HT1080 (cell line): ENCODE measurements at regions not wholly inside any gene's neighbourhood (a gene's known extent, or its start where the extent isn't known, plus 50 kb on each side); places are given as distances from the start of the nearest gene placed in this dataset.
"Not testable (repeated sequence)": the region's sequence is repeated elsewhere in the genome, so short reads cannot be mapped to it uniquely, and the experiment has no call there.

Experiments used
- DNase-seq: peaks from one replicate; pipeline ENCODE4 v3.0.0-alpha.2; 2015; ENCODE audit warnings: low read depth

DNA sequence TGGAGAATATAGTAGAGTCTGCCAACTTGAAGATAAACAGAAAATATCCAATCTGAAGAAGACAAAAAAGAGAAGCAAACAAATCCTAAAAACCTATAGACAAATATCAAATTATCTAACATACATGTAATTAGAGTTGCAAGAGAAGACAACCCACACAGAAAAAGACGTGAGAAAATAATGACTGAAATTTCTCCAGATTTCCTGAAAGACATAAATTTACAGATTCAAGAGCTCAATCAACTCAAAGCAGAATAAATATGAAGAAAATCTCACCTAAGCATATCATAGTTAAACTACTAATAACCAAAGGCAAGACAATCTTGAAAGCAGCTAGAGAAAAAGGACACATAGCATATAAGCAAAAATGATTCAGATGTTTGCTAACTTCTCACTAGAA, 261.2 kb upstream of the NFIA start:
- DNase-seq: no peak

- DNase-seq: no peak
Observed at GRCh38 chr1:60818969-60819701, 263.2 kb upstream of the NFIA start.

DNA sequence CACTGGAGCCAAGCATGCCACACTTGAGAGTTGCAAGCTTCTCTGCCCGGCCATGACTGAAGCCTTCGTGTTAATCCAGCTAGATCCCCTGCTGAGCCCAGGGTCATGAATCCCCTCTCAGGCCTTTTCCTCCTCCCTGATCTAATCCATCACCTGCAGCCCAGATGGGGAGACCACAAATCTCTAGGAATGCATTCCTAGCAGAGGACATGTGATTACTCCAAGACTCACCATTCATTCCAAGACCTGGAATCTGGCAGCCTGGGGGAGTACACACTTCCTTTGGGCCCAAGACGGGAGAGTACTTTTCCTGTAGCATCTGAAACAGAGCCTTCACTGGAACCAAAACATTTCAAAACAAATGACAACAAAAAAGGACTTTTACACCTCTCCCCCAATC, 269.3 kb upstream of the NFIA start:
- DNase-seq: peak; percentile 34

DNA sequence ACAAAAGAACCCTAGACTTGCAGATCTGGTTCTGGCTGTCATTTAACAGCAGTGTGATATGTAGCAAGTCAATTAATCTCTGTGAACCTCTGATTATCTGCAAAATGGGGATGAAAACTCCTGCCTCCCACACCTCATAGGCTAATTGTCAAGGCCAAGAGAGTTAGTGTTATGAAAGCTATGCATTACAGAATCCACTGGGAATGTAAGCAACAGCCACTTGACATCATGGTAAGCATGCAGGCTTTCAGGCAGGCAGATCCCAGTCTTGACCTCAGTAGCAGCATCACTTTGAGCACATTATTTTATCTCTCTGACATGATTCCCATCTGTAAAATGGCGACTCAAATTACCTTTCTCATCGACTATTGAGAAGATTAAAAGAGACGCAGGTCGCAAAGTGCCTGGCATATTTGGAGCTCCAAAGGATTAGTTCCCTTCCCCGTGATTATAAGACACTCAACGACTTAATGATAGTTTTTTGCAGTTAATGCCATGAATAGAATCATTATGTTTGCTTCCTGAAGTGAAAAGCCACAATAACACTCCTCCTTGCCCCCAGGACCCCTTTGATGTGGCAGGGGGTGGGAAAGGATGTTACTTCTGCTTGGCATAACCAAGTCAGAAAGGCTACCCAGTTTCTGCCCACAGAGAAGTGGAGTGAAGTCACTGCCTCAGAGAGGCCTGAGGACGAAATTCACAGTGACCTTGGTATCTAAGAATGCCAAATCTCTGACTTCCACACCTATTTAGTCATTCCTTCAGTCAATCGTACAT, 273.0 kb upstream of the NFIA start:
- DNase-seq: no peak

GRCh38 chr1:60808676-60809075, 273.7 kb upstream of the NFIA start:
- DNase-seq: no peak

GRCh38 chr1:60802884-60803283, 279.5 kb upstream of the NFIA start:
- DNase-seq: no peak

GRCh38 chr1:60797351-60797750, 285.0 kb upstream of the NFIA start:
- no peak for DNase-seq

DNA sequence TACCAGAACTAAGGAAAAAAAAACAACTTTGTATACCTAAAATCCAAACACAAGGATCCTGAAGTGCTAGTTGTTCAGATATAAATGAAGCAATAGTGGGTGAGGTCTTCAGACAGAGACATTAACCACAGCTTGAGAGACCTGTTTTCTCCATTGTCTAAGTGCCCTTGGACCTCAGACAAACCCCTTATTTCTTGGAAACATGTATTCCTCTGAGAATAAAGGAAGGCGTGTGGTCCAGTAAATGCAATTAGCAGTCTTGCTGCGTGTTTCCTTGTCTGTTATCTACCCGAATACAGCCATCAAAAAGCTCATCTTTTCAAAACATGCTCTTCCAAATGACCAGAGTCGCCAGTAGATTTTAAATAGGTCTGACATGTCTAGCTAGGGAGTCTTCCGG, 291.1 kb upstream of the NFIA start:
- DNase-seq: no peak

- DNase-seq: not testable (repeated sequence)
Observed at GRCh38 chr1:60773099-60773498, 309.3 kb upstream of the NFIA start.

DNA sequence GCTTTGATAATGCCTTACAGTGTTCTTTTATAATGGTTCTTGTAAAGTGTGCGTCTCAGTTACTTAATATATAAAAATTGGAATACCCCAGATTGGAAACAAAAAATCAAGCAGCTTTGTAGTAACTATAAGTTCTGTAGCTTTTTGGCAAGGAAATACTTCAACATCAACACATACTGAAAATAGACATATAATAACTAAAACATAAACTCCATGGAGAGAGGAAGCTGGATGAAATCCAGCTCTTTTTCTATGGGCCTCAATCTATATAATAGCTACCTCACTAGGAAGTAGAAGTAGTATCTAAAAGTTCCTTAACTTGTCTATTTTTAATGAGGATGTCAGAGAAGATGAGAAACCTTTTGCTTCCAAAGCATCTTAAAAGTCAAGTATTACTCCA, 313.3 kb upstream of the NFIA start:
- DNase-seq: no peak

- DNase-seq: peak; percentile 18
Observed at GRCh38 chr1:60765204-60765603, 317.2 kb upstream of the NFIA start.

DNA sequence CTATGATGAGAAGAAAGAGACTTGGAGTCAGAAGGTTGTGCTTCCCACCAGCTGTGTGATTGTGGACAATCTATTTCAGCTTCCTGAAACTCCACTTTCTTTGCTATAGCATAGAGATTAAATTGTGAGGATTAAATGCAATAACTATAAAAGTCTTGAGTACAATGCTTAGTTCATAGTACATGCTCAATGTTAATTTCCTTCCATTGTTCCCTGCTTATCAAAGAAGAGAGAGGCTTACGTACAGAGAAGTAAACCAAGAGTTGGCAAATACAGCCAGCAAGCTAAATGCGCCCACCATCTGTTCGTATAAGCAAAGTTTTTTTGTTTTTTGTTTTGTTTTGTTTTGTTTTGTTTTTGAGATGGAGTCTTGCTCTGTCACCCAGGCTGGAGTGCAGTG, 317.9 kb upstream of the NFIA start:
- no peak for DNase-seq

GRCh38 chr1:60763741-60764140, 318.6 kb upstream of the NFIA start:
- DNase-seq: no peak

DNA sequence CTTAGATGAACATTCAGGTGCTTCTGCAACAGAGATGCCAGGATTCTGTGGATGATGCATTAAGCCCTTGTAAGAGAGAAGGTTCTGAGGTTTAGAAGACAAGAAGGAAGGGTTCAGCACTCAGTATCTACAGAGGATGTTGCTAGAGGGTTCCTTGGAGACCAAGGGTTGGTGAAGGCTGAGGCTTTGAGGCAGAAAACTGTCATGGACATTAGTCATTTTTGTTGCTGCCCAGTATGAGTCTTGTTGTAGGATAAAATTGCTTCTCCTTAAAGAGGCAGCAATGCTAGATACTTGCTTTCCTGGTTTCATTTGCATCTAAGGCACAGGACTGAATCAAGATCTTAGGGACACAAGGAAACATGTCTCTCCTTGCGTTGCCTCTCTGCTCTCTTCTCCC, 319.4 kb upstream of the NFIA start:
- no peak for DNase-seq

DNA sequence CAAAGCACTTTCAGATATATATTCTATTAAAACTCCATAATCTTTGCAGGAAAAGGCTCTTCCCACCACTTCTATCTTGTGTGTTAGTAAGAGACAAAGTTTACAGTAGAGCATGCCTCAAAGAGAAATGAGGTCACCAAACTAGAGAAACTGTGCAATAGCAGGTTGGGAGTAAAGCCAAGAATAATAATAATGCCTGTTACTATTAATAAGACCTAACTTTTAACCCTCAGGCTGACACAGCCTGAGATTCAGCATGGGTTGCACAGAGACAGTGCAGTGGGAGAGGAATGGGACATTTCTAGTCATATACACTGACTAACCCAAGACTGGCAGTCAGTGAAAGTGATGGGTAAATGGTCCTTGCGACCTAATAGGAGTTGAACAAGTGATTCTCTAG, 320.2 kb upstream of the NFIA start:
- DNase-seq: no peak

- no peak for DNase-seq
Observed at GRCh38 chr1:60759291-60759690, 323.1 kb upstream of the NFIA start.

GRCh38 chr1:60757485-60757884, 324.9 kb upstream of the NFIA start:
- no peak for DNase-seq

GRCh38 chr1:60753036-60753900, 329.1 kb upstream of the NFIA start:
- DNase-seq: no peak

DNA sequence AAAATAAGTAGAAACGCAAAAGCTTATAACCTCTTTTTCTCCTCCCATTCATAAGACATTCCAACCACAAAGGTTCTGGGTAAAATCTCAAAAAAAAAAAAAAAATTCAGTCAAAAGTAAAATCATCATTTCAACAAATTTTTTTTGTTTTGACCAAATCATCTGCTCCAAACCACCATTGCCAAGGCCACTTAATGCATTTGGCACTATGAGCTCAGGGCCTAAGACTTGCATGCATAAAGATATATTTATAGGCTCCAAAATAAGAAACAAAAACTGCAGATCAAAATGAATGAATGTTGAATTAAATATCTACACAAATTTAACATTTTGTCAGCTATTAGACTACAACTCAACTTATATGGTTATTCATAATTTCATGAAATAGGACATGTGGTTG, 331.1 kb upstream of the NFIA start:
- no peak for DNase-seq

DNA sequence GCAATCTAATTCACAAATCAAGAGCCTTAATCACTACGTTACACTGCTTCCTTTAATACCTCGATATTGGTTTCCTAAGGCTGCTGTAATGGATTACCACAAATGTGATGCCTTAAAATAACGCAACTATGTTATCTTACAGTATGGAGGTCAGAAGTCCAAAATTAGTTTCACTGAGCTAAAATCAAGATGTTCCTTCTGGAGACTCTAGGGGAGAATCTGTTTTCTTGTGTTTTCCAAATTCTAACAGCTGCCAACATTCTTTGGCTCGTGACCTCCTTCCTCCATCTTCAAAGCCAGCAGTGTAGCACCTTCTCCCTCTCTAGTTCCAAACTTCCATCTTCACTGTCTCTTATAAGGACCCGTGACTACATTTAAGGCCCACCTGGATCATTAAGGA, 335.0 kb upstream of the NFIA start:
- no peak for DNase-seq

DNA sequence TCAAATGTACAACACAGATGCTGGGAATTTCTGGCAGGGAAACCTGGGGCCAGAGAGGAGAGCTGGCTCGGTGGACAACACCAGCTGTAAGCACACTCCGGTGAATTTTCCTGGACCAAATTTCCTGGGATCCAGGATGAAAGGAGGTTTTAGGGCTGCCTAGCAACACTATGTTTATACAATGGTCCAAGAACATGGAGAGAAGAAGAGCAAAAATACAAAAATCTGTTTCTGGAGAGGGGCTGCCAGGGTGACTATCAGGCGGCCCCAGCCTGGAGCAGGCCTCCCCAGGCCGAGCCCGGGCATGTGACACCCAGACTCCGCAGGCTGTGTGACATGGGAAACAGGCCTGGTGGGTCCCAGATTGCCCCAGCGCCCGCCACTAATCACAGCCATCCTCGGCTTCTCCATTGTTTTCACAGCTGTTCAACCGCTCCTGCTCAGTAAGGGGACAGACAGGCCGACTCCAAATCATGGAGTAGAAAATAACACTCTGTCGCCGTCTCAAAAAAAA, 336.0 kb upstream of the NFIA start:
- no peak for DNase-seq

DNA sequence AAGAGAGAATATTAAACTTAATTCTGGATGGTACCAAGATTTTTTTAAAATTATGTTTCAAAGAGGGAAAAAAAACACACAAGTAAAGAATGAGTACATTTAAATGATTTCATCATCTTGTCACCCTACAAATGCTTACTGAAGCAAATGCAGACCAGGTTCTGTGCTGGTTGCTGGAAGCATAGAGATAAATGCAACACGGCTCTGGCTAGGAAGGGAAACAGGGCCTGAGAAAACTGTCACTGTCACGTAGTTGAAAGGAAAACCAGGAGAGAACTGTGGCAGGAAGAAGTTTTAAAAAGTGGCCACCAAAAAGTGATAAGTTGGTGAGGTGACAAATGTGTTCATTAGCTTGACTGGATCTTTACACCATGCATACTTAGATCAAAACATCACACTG, 336.9 kb upstream of the NFIA start:
- DNase-seq: no peak
